ENCODE measurements at regions not wholly inside any gene's neighbourhood (a gene's known extent, or its start where the extent isn't known, plus 50 kb on each side); places are given as distances from the start of the nearest gene placed in this dataset.

DNA sequence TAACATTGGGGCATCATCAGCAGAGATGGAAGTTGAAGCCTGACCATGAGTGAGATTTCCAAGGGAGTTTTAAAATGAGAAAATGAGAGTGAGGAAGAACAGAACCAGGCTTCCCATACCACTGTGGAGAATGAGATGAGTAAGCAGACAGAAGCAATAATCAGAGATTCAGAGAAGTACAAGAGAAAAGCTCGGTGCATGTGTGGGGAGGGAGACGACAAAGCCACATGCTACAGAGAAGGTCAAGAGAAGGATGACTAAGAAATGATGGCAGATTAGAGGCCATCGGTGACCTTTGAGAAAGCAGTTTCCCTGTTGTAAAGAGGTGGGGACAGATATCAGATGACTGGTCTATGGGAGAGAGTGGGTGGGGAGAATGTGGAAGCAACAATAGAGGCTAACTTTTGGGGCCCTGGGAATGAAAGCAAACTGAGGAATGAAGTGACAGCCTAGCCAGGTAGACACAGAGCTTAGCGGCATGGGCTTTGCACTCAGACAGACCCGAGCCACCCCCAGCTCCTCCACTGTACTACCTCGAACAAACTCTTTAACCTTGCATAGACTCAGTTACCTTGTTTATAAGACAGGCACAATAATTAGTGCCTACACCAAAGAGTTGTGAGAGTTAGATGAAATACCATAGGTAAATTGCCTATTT, 207.7 kb downstream of the PIK3R1 start:
- TF ChIP-seq EP300 (IDR thresholded peaks at IDR 0.05) = no peak
- TF ChIP-seq POLR2A (IDR thresholded peaks at IDR 0.05; ENCODE audit: low read depth) = no peak
